Mesenchymal stem cell (in vitro differentiated cells and primary cell): ENCODE measurements at regions not wholly inside any gene's neighbourhood (a gene's known extent, or its start where the extent isn't known, plus 50 kb on each side); places are given as distances from the start of the nearest gene placed in this dataset.

Source experiments
- DNase-seq: peaks from one replicate; pipeline ENCODE4 v3.0.0-alpha.2; 2013
- H2AFZ ChIP-seq: one replicate; pipeline ENCODE4 v1.6.1; 2013; ENCODE audit warnings: low read depth, mild to moderate bottlenecking, control low read depth, inconsistent platforms, low read length, moderate library complexity
- H2AK5ac ChIP-seq: 2 replicates; pipeline ENCODE4 v1.6.1; 2013; ENCODE audit warnings: low read length, moderate library complexity, mild to moderate bottlenecking, inconsistent platforms; ENCODE audit not compliant: severe bottlenecking
- H2BK120ac ChIP-seq: one replicate; pipeline ENCODE4 v1.6.1; 2013; ENCODE audit warnings: low read depth, mild to moderate bottlenecking, inconsistent platforms, low read length, moderate library complexity
- H2BK12ac ChIP-seq, 2 experiments: one replicate each; pipeline ENCODE4 v1.6.1; 2013; ENCODE audit warnings: inconsistent platforms in 2 of 2, low read length in 2 of 2, mild to moderate bottlenecking in 2 of 2, moderate library complexity in 2 of 2, control low read depth in 1 of 2
- H2BK15ac ChIP-seq: one replicate; pipeline ENCODE4 v1.6.1; 2013; ENCODE audit warnings: mild to moderate bottlenecking, low read depth, inconsistent platforms; ENCODE audit not compliant: poor library complexity, severe bottlenecking
- H2BK5ac ChIP-seq: 2 replicates; pipeline ENCODE4 v1.6.1; 2013; ENCODE audit warnings: low read depth, mild to moderate bottlenecking, low read length, control low read depth, inconsistent platforms; ENCODE audit not compliant: poor library complexity, severe bottlenecking
- H3K14ac ChIP-seq, 2 experiments: one replicate each; pipeline ENCODE4 v1.6.1; 2013; ENCODE audit warnings: inconsistent platforms in 2 of 2, low read length in 2 of 2, control low read depth in 1 of 2, mild to moderate bottlenecking in 1 of 2, moderate library complexity in 1 of 2
- H3K18ac ChIP-seq, 2 experiments: one replicate each; pipeline ENCODE4 v1.6.1; 2013; ENCODE audit warnings: inconsistent platforms in 2 of 2, low read length in 2 of 2, control low read depth in 1 of 2, low read depth in 1 of 2, mild to moderate bottlenecking in 1 of 2
- H3K23ac ChIP-seq, 2 experiments: one replicate each; pipeline ENCODE4 v1.6.1; 2013; ENCODE audit warnings: inconsistent platforms in 2 of 2, low read length in 2 of 2, mild to moderate bottlenecking in 2 of 2, moderate library complexity in 2 of 2, control low read depth in 1 of 2
- H3K27ac ChIP-seq: 2 replicates; pipeline ENCODE4 v1.5.1; 2013; ENCODE audit warnings: mild to moderate bottlenecking, moderate library complexity, low read length, control low read depth, inconsistent platforms; ENCODE audit not compliant: poor library complexity, severe bottlenecking
- H3K27me3 ChIP-seq, 2 experiments: 2 replicates each; pipeline versions ENCODE4 v1.6.1 to v1.7.0; 2013; ENCODE audit warnings: low read length in 2 of 2, mild to moderate bottlenecking in 2 of 2, moderate library complexity in 2 of 2, control low read depth in 1 of 2, inconsistent platforms in 1 of 2; ENCODE audit not compliant: control insufficient read depth in 1 of 2, insufficient read depth in 1 of 2
- H3K36me3 ChIP-seq, 2 experiments: 2 replicates each; pipeline versions ENCODE4 v1.6.1 to v1.7.0; 2013; ENCODE audit warnings: low read length in 2 of 2, control low read depth in 1 of 2, inconsistent platforms in 1 of 2, low read depth in 1 of 2, mild to moderate bottlenecking in 1 of 2; ENCODE audit not compliant: insufficient read depth in 2 of 2, control insufficient read depth in 1 of 2
- H3K4ac ChIP-seq, 2 experiments: one replicate each; pipeline ENCODE4 v1.6.1; 2013; ENCODE audit warnings: inconsistent platforms in 2 of 2, low read length in 2 of 2, mild to moderate bottlenecking in 2 of 2, moderate library complexity in 2 of 2, control low read depth in 1 of 2, low read depth in 1 of 2
- H3K4me1 ChIP-seq: 2 replicates; pipeline ENCODE4 v1.6.1; 2013; ENCODE audit warnings: low read depth, low read length, control low read depth; ENCODE audit not compliant: control insufficient read depth, insufficient read depth
- H3K4me2 ChIP-seq: 2 replicates; pipeline ENCODE4 v1.6.1; 2013; ENCODE audit warnings: low read length, mild to moderate bottlenecking, inconsistent platforms; ENCODE audit not compliant: poor library complexity, severe bottlenecking
- H3K4me3 ChIP-seq, 2 experiments: 2 replicates each; pipeline versions ENCODE4 v1.5.1 to v1.7.0; 2013; ENCODE audit warnings: low read length in 2 of 2, mild to moderate bottlenecking in 2 of 2, control low read depth in 1 of 2, low read depth in 1 of 2; ENCODE audit not compliant: insufficient read depth in 1 of 2
- H3K79me1 ChIP-seq: replicated peaks from 2 replicates; pipeline ENCODE4 v1.6.1; 2013; ENCODE audit warnings: mild to moderate bottlenecking, control low read depth, low read length, inconsistent platforms; ENCODE audit not compliant: poor library complexity, severe bottlenecking
- H3K9ac ChIP-seq: 2 replicates; pipeline ENCODE4 v1.7.0; 2013; ENCODE audit warnings: mild to moderate bottlenecking, low read length, moderate library complexity
- H3K9me3 ChIP-seq: 2 replicates; pipeline ENCODE4 v1.7.0; 2013; ENCODE audit warnings: mild to moderate bottlenecking, low read length; ENCODE audit not compliant: control insufficient read depth
- H4K8ac ChIP-seq: one replicate; pipeline ENCODE4 v1.6.1; 2013; ENCODE audit warnings: inconsistent platforms, mild to moderate bottlenecking, low read length, moderate library complexity
- H4K91ac ChIP-seq: one replicate; pipeline ENCODE4 v1.6.1; 2013; ENCODE audit warnings: mild to moderate bottlenecking, low read length, inconsistent platforms
- WGBS: methylation state at CpG from one replicate; pipeline ENCODE4 v1.1.7; 2013; ENCODE audit warnings: mixed read lengths; 5-methylcytosine and 5-hydroxymethylcytosine counted together

- no peaks in the 10 kb centered on the region for H3K4me1 ChIP-seq
- no peak overlapping the region for H3K4me2 ChIP-seq
- no peak overlapping the region for H3K18ac ChIP-seq
- no peak overlapping the region for H4K8ac ChIP-seq
- no peak overlapping the region for H2BK12ac ChIP-seq
- no peak overlapping the region for H3K27ac ChIP-seq
- H3K4me3 ChIP-seq, result no peak overlapping the region
- H2BK15ac ChIP-seq, result no peak overlapping the region
- H3K27me3 ChIP-seq, result no peaks in the 10 kb centered on the region
- no peak overlapping the region for H2BK5ac ChIP-seq
- H3K23ac ChIP-seq, result no peak overlapping the region
- H3K9me3 ChIP-seq, result no peaks in the 10 kb centered on the region
- no peak overlapping the region for H2AFZ ChIP-seq
- no peak overlapping the region for H3K14ac ChIP-seq
- no peaks in the 10 kb centered on the region for H3K36me3 ChIP-seq
- no peaks in the 10 kb centered on the region for H3K79me1 ChIP-seq
- no peak overlapping the region for H2AK5ac ChIP-seq
- WGBS, result 94% methylated on average over 2 of the region's 2 CpGs
- no peak for DNase-seq
- no peak overlapping the region for H4K91ac ChIP-seq
- H3K4ac ChIP-seq, result no peak overlapping the region
- no peak overlapping the region for H3K9ac ChIP-seq
- no peak overlapping the region for H2BK120ac ChIP-seq
Observed at GRCh38 chr5:120153551-120153950, 310.5 kb upstream of the PRR16 start.

- no peak for DNase-seq
Observed at GRCh38 chr5:120155873-120156272, 308.2 kb upstream of the PRR16 start.

GRCh38 chr5:120158211-120158610, 305.9 kb upstream of the PRR16 start:
- H3K9me3 ChIP-seq, result no peaks in the 10 kb centered on the region
- no peak overlapping the region for H2AFZ ChIP-seq
- no peak overlapping the region for H2BK15ac ChIP-seq
- no peak overlapping the region for H2BK5ac ChIP-seq
- H3K18ac ChIP-seq, result no peak overlapping the region
- no peaks in the 10 kb centered on the region for H3K4me1 ChIP-seq
- H3K4ac ChIP-seq, result no peak overlapping the region
- no peak overlapping the region for H2AK5ac ChIP-seq
- H3K9ac ChIP-seq, result no peak overlapping the region
- 50% methylated on average over 1 of the region's 1 CpG for WGBS
- no peak overlapping the region for H2BK120ac ChIP-seq
- H3K36me3 ChIP-seq, result no peaks in the 10 kb centered on the region
- H3K4me2 ChIP-seq, result no peak overlapping the region
- no peak for DNase-seq
- no peak overlapping the region for H3K27ac ChIP-seq
- H3K4me3 ChIP-seq, result no peak overlapping the region
- H2BK12ac ChIP-seq, result no peak overlapping the region
- no peak overlapping the region for H4K8ac ChIP-seq
- H3K23ac ChIP-seq, result no peak overlapping the region
- no peaks in the 10 kb centered on the region for H3K27me3 ChIP-seq
- H3K14ac ChIP-seq, result no peak overlapping the region
- H3K79me1 ChIP-seq, result no peaks in the 10 kb centered on the region
- no peak overlapping the region for H4K91ac ChIP-seq

More at GRCh38 chr5:120155873-120156272, 308.2 kb upstream of the PRR16 start:
- Histone ChIP-seq H3K27me3 (no peaks in the 10 kb centered on the region), H3K4ac (no peak overlapping the region), H3K36me3 (no peaks in the 10 kb centered on the region), H3K9ac (no peak overlapping the region), H2BK120ac (no peak overlapping the region), H3K18ac (no peak overlapping the region), H3K4me2 (no peak overlapping the region), H2AK5ac (no peak overlapping the region), H3K4me1 (no peaks in the 10 kb centered on the region), H4K8ac (no peak overlapping the region), H2BK5ac (no peak overlapping the region), H2AFZ (no peak overlapping the region), H3K79me1 (no peaks in the 10 kb centered on the region), H4K91ac (no peak overlapping the region), H2BK15ac (no peak overlapping the region), H3K9me3 (no peaks in the 10 kb centered on the region), H3K23ac (no peak overlapping the region), H3K4me3 (no peak overlapping the region), H2BK12ac (no peak overlapping the region), H3K27ac (no peak overlapping the region), H3K14ac (no peak overlapping the region)
- 100% methylated on average over 1 of the region's 1 CpG for WGBS

GRCh38 chr5:120159155-120159554, 304.9 kb upstream of the PRR16 start:
- Histone ChIP-seq H3K4me3 (no peak overlapping the region), H3K9me3 (no peaks in the 10 kb centered on the region), H3K4me2 (no peak overlapping the region), H3K36me3 (no peaks in the 10 kb centered on the region), H2BK120ac (no peak overlapping the region), H3K9ac (no peak overlapping the region), H2AK5ac (no peak overlapping the region), H2BK5ac (no peak overlapping the region), H2AFZ (no peak overlapping the region), H2BK15ac (no peak overlapping the region), H3K14ac (no peak overlapping the region), H3K4ac (no peak overlapping the region), H3K27ac (no peak overlapping the region), H4K91ac (no peak overlapping the region), H2BK12ac (no peak overlapping the region), H3K4me1 (no peaks in the 10 kb centered on the region), H3K27me3 (no peaks in the 10 kb centered on the region), H4K8ac (no peak overlapping the region), H3K23ac (no peak overlapping the region), H3K18ac (no peak overlapping the region), H3K79me1 (no peaks in the 10 kb centered on the region)
- no peak for DNase-seq
- no CpG with 5 or more reads among the region's 3 CpGs for WGBS
